Germinal center (tissue), 1 donor: ENCODE measurements at regions not wholly inside any gene's neighbourhood (a gene's known extent, or its start where the extent isn't known, plus 50 kb on each side); places are given as distances from the start of the nearest gene placed in this dataset.

Experiments used
- DNase-seq: peaks from one replicate; pipeline ENCODE4 v3.0.0; 2012; ENCODE audit warnings: mixed read lengths, low spot score

GRCh38 chr11:15880291-15880690 lies 476.1 kb downstream of the SOX6 start:
- DNase-seq = no peak

GRCh38 chr11:15882876-15883454 lies 473.4 kb downstream of the SOX6 start:
- DNase-seq = no peak

GRCh38 chr11:15883455-15883920 lies 472.9 kb downstream of the SOX6 start:
- no peak for DNase-seq

GRCh38 chr11:15884141-15884540 lies 472.2 kb downstream of the SOX6 start:
- no peak for DNase-seq

DNA sequence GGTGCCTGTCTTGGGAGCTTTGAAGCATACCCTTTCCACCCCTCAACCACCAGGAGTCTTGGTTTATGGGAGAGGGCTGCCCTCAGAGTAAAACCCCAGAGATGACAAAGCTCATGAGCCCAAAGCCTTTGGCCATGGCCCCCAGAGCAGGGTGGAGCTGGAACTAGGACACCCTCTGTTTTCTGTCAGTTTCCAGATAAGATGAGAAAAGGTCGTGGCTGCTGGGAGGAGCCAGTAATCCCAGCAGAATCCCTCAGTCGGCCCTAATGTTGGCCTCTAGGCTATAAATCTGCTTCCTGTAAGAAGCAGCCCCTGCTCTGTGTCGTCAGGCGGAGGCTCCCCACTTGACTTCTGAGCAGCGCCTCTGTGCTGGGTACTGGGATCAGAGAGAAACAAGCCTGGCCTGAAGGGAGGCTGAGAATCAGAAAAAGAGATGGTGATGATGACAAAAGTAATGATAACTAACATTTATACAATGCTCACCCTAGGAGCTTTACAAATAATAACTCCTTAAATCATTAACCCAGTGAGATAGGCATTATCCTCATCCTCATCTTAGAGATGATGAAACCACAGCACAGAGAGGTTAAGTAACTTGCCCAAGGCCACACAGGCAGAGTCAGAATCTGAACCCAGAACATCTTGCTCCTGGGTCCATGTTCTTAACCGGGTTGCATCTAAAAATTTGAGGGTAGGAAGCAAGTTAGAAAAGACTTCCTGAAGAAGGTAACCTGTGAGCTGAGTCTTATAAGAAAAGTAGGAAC lies 471.4 kb downstream of the SOX6 start:
- no peak for DNase-seq

DNA sequence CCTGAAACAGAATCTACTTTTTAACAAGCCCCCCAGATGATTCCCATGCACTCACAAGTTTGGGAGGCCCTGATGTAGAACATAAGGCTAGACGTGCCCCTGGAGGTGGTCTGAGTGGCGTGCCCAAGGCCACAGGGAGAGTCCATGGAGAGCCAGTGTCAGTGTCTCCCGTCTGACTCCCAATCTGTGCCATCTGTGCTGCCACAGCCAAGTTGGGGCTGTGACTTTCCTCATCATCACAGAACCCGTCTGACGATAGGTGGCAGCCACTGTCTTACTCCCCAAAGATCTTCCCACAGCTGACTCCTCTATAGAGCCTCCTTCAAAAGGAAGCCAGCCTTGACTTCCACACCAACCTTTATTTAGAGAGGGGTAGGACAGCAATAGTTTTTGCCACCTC lies 470.5 kb downstream of the SOX6 start:
- no peak for DNase-seq

GRCh38 chr11:15886299-15886698 lies 470.0 kb downstream of the SOX6 start:
- no peak for DNase-seq

GRCh38 chr11:15886866-15887265 lies 469.5 kb downstream of the SOX6 start:
- DNase-seq = no peak

DNA sequence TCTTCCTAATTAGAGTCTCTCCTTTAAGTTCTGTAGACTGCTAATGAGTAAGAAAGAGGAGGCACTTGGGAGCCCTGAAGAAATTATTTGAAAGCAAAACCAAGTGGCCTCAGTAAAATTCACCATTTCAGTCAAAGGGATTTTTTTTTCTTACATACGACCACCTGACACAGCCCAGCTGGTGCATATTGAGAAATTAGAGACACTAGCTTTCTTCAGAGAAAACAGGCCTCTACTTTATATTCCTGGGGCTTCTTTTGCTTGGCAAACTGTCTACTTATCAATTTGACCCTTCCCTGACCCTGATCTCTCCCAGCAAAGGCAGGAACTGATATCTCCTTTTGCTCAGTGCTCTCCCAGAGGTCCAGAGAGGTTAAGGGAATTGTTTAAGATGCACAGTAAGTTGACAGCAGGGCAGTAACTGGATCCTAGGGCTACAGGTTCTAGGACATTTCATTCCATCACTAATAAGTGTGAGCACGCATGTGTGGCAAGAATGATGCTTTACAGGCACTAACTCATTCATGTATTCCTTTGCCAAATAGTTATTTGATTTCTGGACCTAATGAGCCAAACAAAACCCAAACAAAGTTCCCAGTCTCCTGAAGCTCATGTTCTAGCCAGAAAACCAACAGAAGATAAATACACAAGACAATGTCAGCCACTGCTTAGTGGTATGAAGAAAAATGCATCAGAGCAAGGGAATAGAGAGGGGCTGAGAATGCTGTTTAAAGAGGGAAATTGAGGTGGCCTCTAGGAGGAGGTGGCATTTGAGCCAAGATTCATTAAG lies 467.6 kb downstream of the SOX6 start:
- no peak for DNase-seq

DNA sequence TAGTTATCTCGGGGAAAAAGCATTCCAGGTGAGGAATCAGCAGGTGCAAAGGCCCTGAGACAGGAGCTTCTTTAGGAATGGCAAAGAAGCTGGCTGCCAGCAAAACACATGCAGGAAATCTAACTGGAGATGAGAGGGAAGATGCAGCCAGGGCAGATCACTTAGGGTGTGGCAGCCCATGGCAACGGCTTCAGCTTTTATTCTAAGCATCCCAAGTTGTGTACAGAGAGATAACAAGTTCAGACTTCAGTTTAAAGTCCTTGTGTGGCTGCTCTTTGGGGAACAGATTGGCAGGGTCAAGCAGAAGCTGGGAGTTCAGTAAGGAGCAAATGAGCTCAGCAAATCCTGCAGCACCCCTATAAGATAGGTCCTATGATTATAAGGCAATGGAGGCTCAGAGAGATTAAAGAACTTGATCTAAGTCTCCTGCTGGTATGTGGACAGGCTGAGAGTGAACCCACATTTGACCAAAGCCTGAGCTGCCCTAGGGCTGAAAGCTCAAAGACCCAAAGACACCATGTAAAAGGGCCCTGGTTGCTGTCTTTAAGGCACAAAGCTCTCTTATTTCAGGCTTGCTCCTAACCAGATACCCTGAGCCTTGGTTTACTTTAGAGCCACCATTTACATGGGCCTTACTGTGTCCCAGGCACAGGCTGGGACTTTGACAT lies 466.8 kb downstream of the SOX6 start:
- DNase-seq = no peak

GRCh38 chr11:15890031-15890713 lies 466.2 kb downstream of the SOX6 start:
- no peak for DNase-seq

- DNase-seq = no peak
Measured at GRCh38 chr11:15893080-15893492, 463.3 kb downstream of the SOX6 start.

- DNase-seq = no peak
Measured at GRCh38 chr11:15896026-15896425, 460.3 kb downstream of the SOX6 start.

- no peak for DNase-seq
Measured at GRCh38 chr11:15896530-15896929, 459.8 kb downstream of the SOX6 start.

DNA sequence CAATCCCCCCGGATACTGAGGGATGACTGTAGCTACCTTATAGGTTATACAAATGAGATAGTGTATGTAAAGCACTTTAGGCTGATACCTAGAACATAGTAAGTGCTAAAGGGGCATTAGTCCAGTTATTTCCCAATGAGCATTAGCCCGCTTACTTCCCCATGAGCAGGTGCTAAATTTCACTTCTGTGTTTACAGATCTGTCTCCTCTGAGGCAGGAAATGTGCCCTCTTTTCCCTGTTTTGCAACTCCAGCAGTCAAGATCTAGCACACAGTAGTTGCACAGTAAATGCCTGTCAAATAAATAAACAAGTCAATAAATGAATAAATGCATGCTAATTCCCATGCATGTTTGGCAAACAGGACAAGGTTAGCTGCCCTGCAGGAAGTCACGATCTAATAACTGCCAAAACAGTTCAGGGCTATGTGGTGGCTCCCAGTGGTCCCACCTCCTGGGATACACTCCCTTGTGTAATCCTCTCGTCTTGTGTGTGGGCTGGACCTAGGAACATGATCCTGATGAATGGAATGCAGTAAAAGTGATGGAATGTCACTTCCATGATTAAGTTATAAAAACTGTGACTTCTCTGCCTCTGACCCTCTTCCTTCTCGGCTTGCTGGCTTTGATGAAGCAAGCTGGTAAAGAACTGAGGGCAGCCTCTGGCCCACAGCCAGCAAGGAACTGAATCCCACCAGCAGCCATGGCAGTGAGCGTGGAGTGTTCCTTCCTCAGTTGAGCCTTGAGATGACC lies 459.0 kb downstream of the SOX6 start:
- no peak for DNase-seq

DNA sequence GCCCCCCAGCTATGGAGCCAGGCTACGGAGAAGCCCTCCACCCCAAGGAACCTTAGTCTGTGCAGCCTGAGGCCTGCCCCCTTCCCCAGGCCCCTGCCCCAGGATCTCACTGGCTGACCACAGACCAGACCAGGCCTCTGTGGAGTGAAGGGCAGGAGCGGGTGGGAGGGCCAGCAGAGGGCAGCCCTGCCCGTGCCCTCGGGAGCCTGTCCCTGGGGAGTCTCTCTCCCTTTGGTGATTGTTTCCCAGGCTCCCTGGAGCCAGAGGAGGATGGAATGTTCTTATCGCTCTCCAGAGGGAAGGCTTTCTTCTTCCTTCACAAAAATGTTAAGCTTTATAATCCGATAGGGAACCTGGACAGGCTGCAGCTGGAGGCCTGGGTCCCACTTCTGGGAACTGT lies 455.3 kb downstream of the SOX6 start:
- no peak for DNase-seq

- DNase-seq = no peak
Measured at GRCh38 chr11:15901790-15902189, 454.6 kb downstream of the SOX6 start.

DNA sequence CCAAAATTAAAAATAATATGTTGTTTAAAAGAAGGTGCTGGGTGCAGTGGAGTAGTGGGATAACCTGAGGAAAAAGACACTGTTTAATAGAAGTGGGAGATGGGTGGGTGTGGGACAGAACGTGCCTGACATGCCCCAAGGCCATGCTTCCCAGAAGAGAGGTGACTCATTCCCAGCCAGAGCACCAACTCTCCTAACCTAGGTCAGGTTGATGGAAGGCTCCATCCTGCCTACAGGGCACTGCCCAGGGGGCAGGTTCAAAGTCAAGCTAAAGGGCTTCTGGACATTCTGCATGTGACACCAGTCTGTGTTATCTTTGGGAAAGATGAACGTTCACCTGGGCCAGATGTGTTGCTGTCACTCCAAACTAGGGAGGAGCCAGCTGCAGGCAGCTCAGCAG lies 453.1 kb downstream of the SOX6 start:
- DNase-seq = no peak

DNA sequence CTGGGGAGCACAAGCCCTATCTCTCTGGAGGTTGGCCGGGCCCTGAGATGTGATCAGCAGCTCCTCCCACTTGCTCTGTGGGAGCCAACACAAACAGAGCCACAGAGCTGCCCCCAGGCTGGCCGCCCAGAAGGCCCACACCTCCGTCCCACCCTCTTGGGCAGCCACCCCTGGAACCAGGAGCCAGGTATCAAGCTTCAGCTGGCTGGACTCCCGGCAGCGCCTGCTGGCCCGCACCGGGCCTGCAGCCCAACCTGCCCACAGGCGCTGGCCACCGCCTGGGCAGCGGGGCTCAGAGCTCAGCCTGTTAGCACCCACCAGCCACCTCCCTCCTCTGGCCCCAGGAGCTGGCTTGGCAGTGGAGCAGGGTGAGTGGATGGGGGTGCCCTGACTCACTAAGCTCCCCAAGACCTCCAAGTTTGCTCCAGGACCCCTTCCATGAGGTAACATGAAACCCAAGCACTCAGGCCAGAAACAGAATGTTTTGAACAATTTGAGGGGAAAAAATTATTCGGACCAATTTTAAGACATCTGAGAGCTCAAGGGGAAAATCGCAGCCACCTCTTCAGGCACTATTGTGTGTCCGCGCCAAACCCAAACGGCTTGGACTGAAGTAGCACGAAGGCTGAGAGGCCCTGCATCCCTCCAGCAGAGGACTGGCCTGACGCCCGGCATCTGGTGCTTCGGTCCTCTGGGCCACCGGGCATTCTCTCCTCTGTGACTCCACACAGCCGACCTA lies 450.8 kb downstream of the SOX6 start:
- no peak for DNase-seq

GRCh38 chr11:15906481-15907035 lies 449.8 kb downstream of the SOX6 start:
- DNase-seq = no peak
